ENCODE measurements at regions not wholly inside any gene's neighbourhood (a gene's known extent, or its start where the extent isn't known, plus 50 kb on each side); places are given as distances from the start of the nearest gene placed in this dataset.

DNA sequence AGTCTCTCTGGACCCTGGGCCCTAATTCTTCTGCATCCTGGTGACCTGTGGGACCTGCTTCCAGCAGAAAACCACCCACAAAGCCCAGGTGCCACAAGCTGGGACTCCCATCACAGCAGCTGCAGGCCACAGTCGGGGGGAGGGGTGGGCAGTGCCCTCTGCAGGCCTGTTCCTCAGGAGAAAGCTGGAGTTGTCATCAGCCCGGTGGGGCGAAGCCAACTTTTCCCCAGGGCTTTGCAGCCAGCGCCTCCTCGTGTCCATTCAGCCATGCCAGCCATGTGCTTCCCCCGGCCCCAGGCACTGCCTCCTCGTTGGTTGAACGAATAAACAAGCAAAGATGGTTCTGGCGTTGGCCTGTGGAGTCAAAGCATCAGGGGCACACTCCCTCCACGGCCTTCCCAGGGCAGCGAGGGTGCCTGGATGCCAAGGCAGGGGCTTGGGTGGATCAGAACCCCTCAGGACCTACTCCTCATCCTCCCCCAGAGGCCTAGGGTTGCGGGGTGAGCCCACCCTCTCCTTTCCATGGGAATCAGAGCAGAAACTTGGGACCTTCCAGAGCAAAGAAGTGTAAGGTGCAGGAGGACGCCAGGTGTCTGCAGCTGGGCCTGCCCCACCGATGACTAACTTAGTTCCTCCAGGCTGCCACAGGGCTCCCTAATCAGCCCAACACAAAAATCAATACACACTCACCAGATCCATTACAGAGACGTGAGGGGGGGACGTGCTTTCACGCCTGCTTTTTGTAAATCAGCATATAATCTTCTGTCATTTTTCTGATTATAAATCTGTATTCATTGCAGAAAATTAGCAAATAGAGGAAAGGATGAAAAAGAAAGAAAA is 75.7 kb upstream of the RAB6C start:
- Histone ChIP-seq H3K4me3 (no peak overlapping the region), H3K9me3 (no peaks in the 10 kb centered on the region), H3K27ac (no peak overlapping the region), H3K36me3 (no peaks in the 10 kb centered on the region), H3K4me1 (ENCODE audit: insufficient read depth) (no peaks in the 10 kb centered on the region), H3K27me3 (no peaks in the 10 kb centered on the region)
- no peak for TF ChIP-seq POLR2A (IDR thresholded peaks at IDR 0.05)
- TF ChIP-seq, protein P1, sequence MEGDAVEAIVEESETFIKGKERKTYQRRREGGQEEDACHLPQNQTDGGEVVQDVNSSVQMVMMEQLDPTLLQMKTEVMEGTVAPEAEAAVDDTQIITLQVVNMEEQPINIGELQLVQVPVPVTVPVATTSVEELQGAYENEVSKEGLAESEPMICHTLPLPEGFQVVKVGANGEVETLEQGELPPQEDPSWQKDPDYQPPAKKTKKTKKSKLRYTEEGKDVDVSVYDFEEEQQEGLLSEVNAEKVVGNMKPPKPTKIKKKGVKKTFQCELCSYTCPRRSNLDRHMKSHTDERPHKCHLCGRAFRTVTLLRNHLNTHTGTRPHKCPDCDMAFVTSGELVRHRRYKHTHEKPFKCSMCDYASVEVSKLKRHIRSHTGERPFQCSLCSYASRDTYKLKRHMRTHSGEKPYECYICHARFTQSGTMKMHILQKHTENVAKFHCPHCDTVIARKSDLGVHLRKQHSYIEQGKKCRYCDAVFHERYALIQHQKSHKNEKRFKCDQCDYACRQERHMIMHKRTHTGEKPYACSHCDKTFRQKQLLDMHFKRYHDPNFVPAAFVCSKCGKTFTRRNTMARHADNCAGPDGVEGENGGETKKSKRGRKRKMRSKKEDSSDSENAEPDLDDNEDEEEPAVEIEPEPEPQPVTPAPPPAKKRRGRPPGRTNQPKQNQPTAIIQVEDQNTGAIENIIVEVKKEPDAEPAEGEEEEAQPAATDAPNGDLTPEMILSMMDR (IDR thresholded peaks at IDR 0.05), result no peak
- DNase-seq, result no peak
- intact Hi-C loops (cut with DNase I), result no loop called here
- WGBS, 3 donors, result 47 to 66% (median 48%) methylated on average over 17 of the region's 17 CpGs

- 71 to 77% (median 74%) methylated on average over 20 of the region's 20 CpGs for WGBS, 3 donors
- Histone ChIP-seq H3K27ac (no peak overlapping the region), H3K9me3 (no peaks in the 10 kb centered on the region), H3K4me1 (ENCODE audit: insufficient read depth) (no peaks in the 10 kb centered on the region), H3K4me3 (no peak overlapping the region), H3K27me3 (no peaks in the 10 kb centered on the region), H3K36me3 (no peaks in the 10 kb centered on the region)
- TF ChIP-seq POLR2A (IDR thresholded peaks at IDR 0.05), result no peak
- TF ChIP-seq EP300 (IDR thresholded peaks at IDR 0.05), result no peak
- TF ChIP-seq, protein P1 (IDR thresholded peaks at IDR 0.05), result no peak
- no peak for DNase-seq
- intact Hi-C loops (cut with DNase I), result no loop called here
Measured at GRCh38 chr2:129904532-129905446, 74.7 kb upstream of the RAB6C start.

- H3K9me3 ChIP-seq, result no peaks in the 10 kb centered on the region
- no peak overlapping the region for H3K4me3 ChIP-seq
- H3K27ac ChIP-seq, result no peak overlapping the region
- intact Hi-C loops (cut with DNase I), result no loop called here
- H3K4me1 ChIP-seq (ENCODE audit: insufficient read depth), result no peaks in the 10 kb centered on the region
- no peaks in the 10 kb centered on the region for H3K27me3 ChIP-seq
- DNase-seq, result no peak
- H3K36me3 ChIP-seq, result no peaks in the 10 kb centered on the region
- WGBS, 3 donors, result 94 to 97% (median 96%) methylated on average over 2 of the region's 2 CpGs
- TF ChIP-seq, protein P1 (IDR thresholded peaks at IDR 0.05), result no peak
- TF ChIP-seq EP300 (IDR thresholded peaks at IDR 0.05) (no peak), POLR2A (IDR thresholded peaks at IDR 0.05) (no peak)
Measured at GRCh38 chr2:129905664-129906081, 73.8 kb upstream of the RAB6C start.

GRCh38 chr2:129906139-129906860 is 73.2 kb upstream of the RAB6C start:
- intact Hi-C loops (cut with DNase I), result no loop called here
- Histone ChIP-seq H3K27ac (no peak overlapping the region), H3K4me1 (ENCODE audit: insufficient read depth) (no peaks in the 10 kb centered on the region), H3K27me3 (no peaks in the 10 kb centered on the region), H3K36me3 (no peaks in the 10 kb centered on the region), H3K4me3 (no peak overlapping the region), H3K9me3 (no peaks in the 10 kb centered on the region)
- DNase-seq, result no peak
- TF ChIP-seq EP300 (IDR thresholded peaks at IDR 0.05) (no peak), POLR2A (IDR thresholded peaks at IDR 0.05) (no peak)
- TF ChIP-seq, protein P1 (IDR thresholded peaks at IDR 0.05), result no peak
- WGBS, 3 donors, result 65 to 71% (median 66%) methylated on average over 13 of the region's 13 CpGs

Data from ovary (tissue), 7 donors.